GM21381 (cell line): ENCODE measurements at regions not wholly inside any gene's neighbourhood (a gene's known extent, or its start where the extent isn't known, plus 50 kb on each side); places are given as distances from the start of the nearest gene placed in this dataset.
"Not testable (repeated sequence)": the region's sequence is repeated elsewhere in the genome, so short reads cannot be mapped to it uniquely, and the experiment has no call there.

Experiments
- ATAC-seq: cut with Tn5 transposase; IDR thresholded peaks from one replicate; pipeline ENCODE4 v1.9.1; 2021; ENCODE audit warnings: mild to moderate bottlenecking, moderate library complexity; ENCODE audit not compliant: unreplicated experiment

GRCh38 chr1:164363980-164364379 is 195.0 kb upstream of the PBX1 start:
- no peak for ATAC-seq

GRCh38 chr1:164366014-164366413 is 193.0 kb upstream of the PBX1 start:
- ATAC-seq: no peak

GRCh38 chr1:164369698-164370365 is 189.2 kb upstream of the PBX1 start:
- ATAC-seq: no peak

- no peak for ATAC-seq
Observed at GRCh38 chr1:164380893-164381292, 178.1 kb upstream of the PBX1 start.

GRCh38 chr1:164382384-164382783 is 176.6 kb upstream of the PBX1 start:
- no peak for ATAC-seq

- ATAC-seq: no peak
Observed at GRCh38 chr1:164384262-164384661, 174.7 kb upstream of the PBX1 start.

- no peak for ATAC-seq
Observed at GRCh38 chr1:164417016-164417704, 141.8 kb upstream of the PBX1 start.

- ATAC-seq: no peak
Observed at GRCh38 chr1:164423136-164423535, 135.8 kb upstream of the PBX1 start.

- no peak for ATAC-seq
Observed at GRCh38 chr1:164433141-164433817, 125.7 kb upstream of the PBX1 start.

GRCh38 chr1:164433818-164434170 is 125.2 kb upstream of the PBX1 start:
- no peak for ATAC-seq

GRCh38 chr1:164440232-164440631 is 118.8 kb upstream of the PBX1 start:
- ATAC-seq: no peak

GRCh38 chr1:164443166-164443565 is 115.8 kb upstream of the PBX1 start:
- no peak for ATAC-seq

GRCh38 chr1:164443836-164444235 is 115.1 kb upstream of the PBX1 start:
- ATAC-seq: no peak

- ATAC-seq: no peak
Observed at GRCh38 chr1:164446020-164446419, 113.0 kb upstream of the PBX1 start.

- ATAC-seq: no peak
Observed at GRCh38 chr1:164452549-164452948, 106.4 kb upstream of the PBX1 start.

GRCh38 chr1:164456272-164456671 is 102.7 kb upstream of the PBX1 start:
- ATAC-seq: no peak

- not testable (repeated sequence) for ATAC-seq
Observed at GRCh38 chr1:164459176-164459575, 99.8 kb upstream of the PBX1 start.

GRCh38 chr1:164466001-164466421 is 93.0 kb upstream of the PBX1 start:
- no peak for ATAC-seq

GRCh38 chr1:164466429-164466828 is 92.6 kb upstream of the PBX1 start:
- no peak for ATAC-seq

GRCh38 chr1:164470996-164471395 is 88.0 kb upstream of the PBX1 start:
- no peak for ATAC-seq

- ATAC-seq: no peak
Observed at GRCh38 chr1:164472841-164473240, 86.1 kb upstream of the PBX1 start.

GRCh38 chr1:164473544-164473943 is 85.4 kb upstream of the PBX1 start:
- ATAC-seq: no peak
